IPS-18a (cell line): ENCODE measurements at regions not wholly inside any gene's neighbourhood (a gene's known extent, or its start where the extent isn't known, plus 50 kb on each side); places are given as distances from the start of the nearest gene placed in this dataset.
"Not testable (repeated sequence)": the region's sequence is repeated elsewhere in the genome, so short reads cannot be mapped to it uniquely, and the experiment has no call there.

Experiments
- H3K27ac ChIP-seq: one replicate; pipeline ENCODE4 v1.5.1; 2013; ENCODE audit warnings: low read length
- H3K27me3 ChIP-seq: one replicate; pipeline ENCODE4 v1.6.1; 2013; ENCODE audit warnings: mild to moderate bottlenecking, low read length; ENCODE audit not compliant: control insufficient read depth, insufficient read depth
- H3K36me3 ChIP-seq: one replicate; pipeline ENCODE4 v1.6.1; 2013; ENCODE audit warnings: low read depth, low read length; ENCODE audit not compliant: control insufficient read depth
- H3K4me1 ChIP-seq: one replicate; pipeline ENCODE4 v1.6.1; 2013; ENCODE audit warnings: low read depth, low read length; ENCODE audit not compliant: control insufficient read depth
- H3K4me3 ChIP-seq: one replicate; pipeline ENCODE4 v1.5.1; 2013; ENCODE audit warnings: low read length
- H3K9ac ChIP-seq: one replicate; pipeline ENCODE4 v1.6.1; 2013; ENCODE audit warnings: mild to moderate bottlenecking, low read length, moderate library complexity
- H3K9me3 ChIP-seq: one replicate; pipeline ENCODE4 v1.6.1; 2013; ENCODE audit warnings: low read depth, low read length; ENCODE audit not compliant: control insufficient read depth

- Histone ChIP-seq H3K36me3 (no peaks in the 10 kb centered on the region), H3K27me3 (no peaks in the 10 kb centered on the region), H3K4me3 (no peak overlapping the region), H3K9me3 (no peaks in the 10 kb centered on the region), H3K4me1 (no peaks in the 10 kb centered on the region), H3K9ac (no peak overlapping the region), H3K27ac (no peak overlapping the region)
These were observed 70.5 kb downstream of the SOX9 start for GRCh38 chr17:72191356-72191755.

- Histone ChIP-seq H3K4me1 (no peaks in the 10 kb centered on the region), H3K9ac (no peak overlapping the region), H3K36me3 (no peaks in the 10 kb centered on the region), H3K9me3 (no peaks in the 10 kb centered on the region), H3K27me3 (no peaks in the 10 kb centered on the region), H3K4me3 (no peak overlapping the region), H3K27ac (no peak overlapping the region)
These were observed 71.3 kb downstream of the SOX9 start for GRCh38 chr17:72191921-72192799.

GRCh38 chr17:72192800-72193192 is 72.0 kb downstream of the SOX9 start:
- Histone ChIP-seq H3K9me3 (no peaks in the 10 kb centered on the region), H3K9ac (no peak overlapping the region), H3K36me3 (no peaks in the 10 kb centered on the region), H3K27ac (no peak overlapping the region), H3K4me1 (no peaks in the 10 kb centered on the region), H3K4me3 (no peak overlapping the region), H3K27me3 (no peaks in the 10 kb centered on the region)

GRCh38 chr17:72193391-72194106 is 72.7 kb downstream of the SOX9 start:
- no peak overlapping the region for H3K9ac ChIP-seq

GRCh38 chr17:72194107-72194440 is 73.3 kb downstream of the SOX9 start:
- not testable (repeated sequence) for H3K9me3 ChIP-seq, H3K36me3 ChIP-seq, H3K4me3 ChIP-seq, H3K9ac ChIP-seq, H3K27ac ChIP-seq, H3K27me3 ChIP-seq, H3K4me1 ChIP-seq

More at GRCh38 chr17:72193391-72194106, 72.7 kb downstream of the SOX9 start:
- Histone ChIP-seq H3K4me1 (no peaks in the 10 kb centered on the region), H3K4me3 (no peak overlapping the region), H3K36me3 (no peaks in the 10 kb centered on the region), H3K9me3 (no peaks in the 10 kb centered on the region), H3K27ac (no peak overlapping the region), H3K27me3 (no peaks in the 10 kb centered on the region)

GRCh38 chr17:72199256-72199655 is 78.4 kb downstream of the SOX9 start:
- H3K9ac ChIP-seq, result no peak overlapping the region
- no peaks in the 10 kb centered on the region for H3K4me1 ChIP-seq
- no peak overlapping the region for H3K4me3 ChIP-seq
- H3K27me3 ChIP-seq, result no peaks in the 10 kb centered on the region
- H3K36me3 ChIP-seq, result no peaks in the 10 kb centered on the region
- no peaks in the 10 kb centered on the region for H3K9me3 ChIP-seq
- H3K27ac ChIP-seq, result no peak overlapping the region

GRCh38 chr17:72204742-72205141 is 83.9 kb downstream of the SOX9 start:
- Histone ChIP-seq H3K4me3 (no peak overlapping the region), H3K9ac (no peak overlapping the region), H3K4me1 (peaks cover 16% of the 10 kb centered on the region), H3K27ac (no peak overlapping the region), H3K27me3 (peaks cover 6% of the 10 kb centered on the region), H3K9me3 (no peaks in the 10 kb centered on the region), H3K36me3 (no peaks in the 10 kb centered on the region)

GRCh38 chr17:72205357-72205756 is 84.5 kb downstream of the SOX9 start:
- Histone ChIP-seq H3K4me1 (peaks cover 16% of the 10 kb centered on the region), H3K36me3 (no peaks in the 10 kb centered on the region), H3K4me3 (no peak overlapping the region), H3K27me3 (peaks cover 6% of the 10 kb centered on the region), H3K27ac (no peak overlapping the region), H3K9ac (no peak overlapping the region), H3K9me3 (no peaks in the 10 kb centered on the region)

GRCh38 chr17:72205822-72206221 is 85.0 kb downstream of the SOX9 start:
- Histone ChIP-seq H3K27me3 (peaks cover 6% of the 10 kb centered on the region), H3K36me3 (no peaks in the 10 kb centered on the region), H3K27ac (no peak overlapping the region), H3K9ac (no peak overlapping the region), H3K4me1 (peaks cover 16% of the 10 kb centered on the region), H3K4me3 (no peak overlapping the region), H3K9me3 (no peaks in the 10 kb centered on the region)

- Histone ChIP-seq H3K36me3 (no peaks in the 10 kb centered on the region), H3K9ac (no peak overlapping the region), H3K27ac (no peak overlapping the region), H3K4me1 (peaks cover 16% of the 10 kb centered on the region), H3K4me3 (no peak overlapping the region), H3K27me3 (peaks cover 6% of the 10 kb centered on the region), H3K9me3 (no peaks in the 10 kb centered on the region)
These were observed 85.6 kb downstream of the SOX9 start for GRCh38 chr17:72206376-72206775.

GRCh38 chr17:72208832-72209231 is 88.0 kb downstream of the SOX9 start:
- H3K4me1 ChIP-seq, result peaks cover 16% of the 10 kb centered on the region
- H3K9ac ChIP-seq, result no peak overlapping the region
- H3K9me3 ChIP-seq, result no peaks in the 10 kb centered on the region
- no peak overlapping the region for H3K4me3 ChIP-seq
- no peaks in the 10 kb centered on the region for H3K36me3 ChIP-seq
- peaks cover 6% of the 10 kb centered on the region for H3K27me3 ChIP-seq
- H3K27ac ChIP-seq, result no peak overlapping the region

GRCh38 chr17:72212041-72212440 is 91.2 kb downstream of the SOX9 start:
- Histone ChIP-seq H3K27me3 (peaks cover 2% of the 10 kb centered on the region), H3K9ac (no peak overlapping the region), H3K9me3 (no peaks in the 10 kb centered on the region), H3K36me3 (no peaks in the 10 kb centered on the region), H3K4me1 (no peaks in the 10 kb centered on the region), H3K4me3 (no peak overlapping the region), H3K27ac (no peak overlapping the region)
